MM.1S (cell line): ENCODE measurements at regions not wholly inside any gene's neighbourhood (a gene's known extent, or its start where the extent isn't known, plus 50 kb on each side); places are given as distances from the start of the nearest gene placed in this dataset.

Experiments used
- DNase-seq: peaks from one replicate; pipeline ENCODE4 v3.0.0-alpha.2; 2015
- H2AFZ ChIP-seq: fragments of 300-600 bp; sonication (generic); 2 replicates; pipeline ENCODE4 v1.6.0; 2016; ENCODE audit warnings: antibody characterized with exemption, low read length
- H3F3A ChIP-seq: fragments of 300-600 bp; sonication (generic); 2 replicates; pipeline ENCODE4 v1.6.1; 2016; ENCODE audit warnings: mild to moderate bottlenecking, antibody characterized with exemption, low read length, moderate library complexity, mixed read lengths; ENCODE audit not compliant: insufficient read depth
- H3K27ac ChIP-seq: fragments of 300-600 bp; sonication (generic); 2 replicates; pipeline ENCODE4 v1.5.1; 2016; ENCODE audit warnings: mild to moderate bottlenecking, low read length
- H3K27me3 ChIP-seq: fragments of 300-600 bp; sonication (generic); replicated peaks from 2 replicates; pipeline ENCODE4 v1.6.0; 2016; ENCODE audit warnings: low read length; ENCODE audit not compliant: insufficient read depth
- H3K36me3 ChIP-seq: fragments of 300-600 bp; sonication (generic); replicated peaks from 2 replicates; pipeline ENCODE4 v1.6.1; 2016; ENCODE audit warnings: mild to moderate bottlenecking, low read length, mixed read lengths; ENCODE audit not compliant: insufficient read depth
- H3K4me1 ChIP-seq: fragments of 300-600 bp; sonication (generic); 2 replicates; pipeline ENCODE4 v1.6.1; 2016; ENCODE audit warnings: low read length, mixed read lengths
- H3K4me2 ChIP-seq: fragments of 300-600 bp; sonication (generic); 2 replicates; pipeline ENCODE4 v1.6.0; 2016; ENCODE audit warnings: low read depth, low read length
- H3K4me3 ChIP-seq: fragments of 300-600 bp; sonication (generic); 2 replicates; pipeline ENCODE4 v1.5.1; 2016; ENCODE audit warnings: low read length, mixed read lengths
- H3K79me2 ChIP-seq: fragments of 300-600 bp; sonication (generic); 2 replicates; pipeline ENCODE4 v1.6.1; 2016; ENCODE audit warnings: mixed run types, low read length, mixed read lengths
- H3K9ac ChIP-seq: fragments of 300-600 bp; sonication (generic); 2 replicates; pipeline ENCODE4 v1.6.1; 2016; ENCODE audit warnings: low read length, mixed read lengths
- H3K9me2 ChIP-seq: fragments of 300-600 bp; sonication (generic); replicated peaks from 2 replicates; pipeline ENCODE4 v1.6.1; 2016; ENCODE audit warnings: mild to moderate bottlenecking, low read length, mixed read lengths; ENCODE audit not compliant: insufficient read depth
- H3K9me3 ChIP-seq: fragments of 300-600 bp; sonication (generic); replicated peaks from 2 replicates; pipeline ENCODE4 v1.6.1; 2016; ENCODE audit warnings: mild to moderate bottlenecking, low read length, mixed read lengths; ENCODE audit not compliant: insufficient read depth
- H4K20me1 ChIP-seq: fragments of 300-600 bp; sonication (generic); 2 replicates; pipeline ENCODE4 v1.6.1; 2016; ENCODE audit warnings: mild to moderate bottlenecking, low read length, moderate library complexity, mixed read lengths; ENCODE audit not compliant: insufficient read depth
- CTCF ChIP-seq: fragments of 300-600 bp; sonication (generic); IDR thresholded peaks from 2 replicates; pipeline ENCODE4 v1.5.1; 2016; ENCODE audit warnings: antibody characterized with exemption, low read length, mixed read lengths
- EZH2 ChIP-seq: fragments of 300-600 bp; sonication (generic); optimal IDR thresholded peaks from 2 replicates; pipeline ENCODE3; 2017; ENCODE audit warnings: low read depth, mild to moderate bottlenecking, antibody characterized with exemption, low read length, mixed read lengths
- EZH2phosphoT487 ChIP-seq: fragments of 300-600 bp; sonication (generic); IDR thresholded peaks from 2 replicates; pipeline ENCODE4 v1.6.1; 2018; ENCODE audit warnings: antibody characterized with exemption, low read length

GRCh38 chr14:97328743-97329142 lies 531.6 kb downstream of the VRK1 start:
- Histone ChIP-seq H3K4me1 (no peaks in the 10 kb centered on the region), H3K4me2 (no peak overlapping the region)

GRCh38 chr14:97329701-97330100 lies 532.5 kb downstream of the VRK1 start:
- no peaks in the 10 kb centered on the region for H3F3A ChIP-seq
- no peak for DNase-seq

More at GRCh38 chr14:97328743-97329142, 531.6 kb downstream of the VRK1 start:
- Histone ChIP-seq H3K27me3 (no peaks in the 10 kb centered on the region), H3F3A (no peaks in the 10 kb centered on the region), H3K9ac (no peak overlapping the region), H3K9me3 (no peaks in the 10 kb centered on the region), H3K4me3 (no peak overlapping the region), H3K79me2 (no peaks in the 10 kb centered on the region), H3K27ac (no peak overlapping the region), H3K9me2 (no peaks in the 10 kb centered on the region), H4K20me1 (no peaks in the 10 kb centered on the region), H3K36me3 (no peaks in the 10 kb centered on the region), H2AFZ (no peak overlapping the region)
- no peak for DNase-seq
- TF ChIP-seq EZH2phosphoT487 (no peak), CTCF (no peak), EZH2 (no peak)

GRCh38 chr14:97331058-97331457 lies 533.9 kb downstream of the VRK1 start:
- H3K27ac ChIP-seq, result no peak overlapping the region
- no peak for TF ChIP-seq CTCF
- TF ChIP-seq EZH2phosphoT487, result no peak
- TF ChIP-seq EZH2, result no peak
- H3K79me2 ChIP-seq, result no peaks in the 10 kb centered on the region
- H3K9ac ChIP-seq, result no peak overlapping the region
- H3K4me1 ChIP-seq, result no peaks in the 10 kb centered on the region
- DNase-seq, result no peak
- H3F3A ChIP-seq, result no peaks in the 10 kb centered on the region
- no peak overlapping the region for H3K4me2 ChIP-seq
- H3K36me3 ChIP-seq, result no peaks in the 10 kb centered on the region
- H3K9me3 ChIP-seq, result no peaks in the 10 kb centered on the region
- H2AFZ ChIP-seq, result no peak overlapping the region
- H3K4me3 ChIP-seq, result no peak overlapping the region
- no peaks in the 10 kb centered on the region for H3K27me3 ChIP-seq
- no peaks in the 10 kb centered on the region for H3K9me2 ChIP-seq
- no peaks in the 10 kb centered on the region for H4K20me1 ChIP-seq

More at GRCh38 chr14:97329701-97330100, 532.5 kb downstream of the VRK1 start:
- H3K4me2 ChIP-seq, result no peak overlapping the region
- H3K9me2 ChIP-seq, result no peaks in the 10 kb centered on the region
- H3K4me3 ChIP-seq, result no peak overlapping the region
- H4K20me1 ChIP-seq, result no peaks in the 10 kb centered on the region
- H3K79me2 ChIP-seq, result no peaks in the 10 kb centered on the region
- H3K36me3 ChIP-seq, result no peaks in the 10 kb centered on the region
- TF ChIP-seq EZH2phosphoT487 (no peak), CTCF (no peak), EZH2 (no peak)
- H3K9ac ChIP-seq, result no peak overlapping the region
- H3K9me3 ChIP-seq, result no peaks in the 10 kb centered on the region
- no peak overlapping the region for H2AFZ ChIP-seq
- no peaks in the 10 kb centered on the region for H3K27me3 ChIP-seq
- no peaks in the 10 kb centered on the region for H3K4me1 ChIP-seq
- no peak overlapping the region for H3K27ac ChIP-seq

GRCh38 chr14:97331526-97331925 lies 534.3 kb downstream of the VRK1 start:
- no peaks in the 10 kb centered on the region for H3K36me3 ChIP-seq
- H3K4me1 ChIP-seq, result no peaks in the 10 kb centered on the region
- H3K9me3 ChIP-seq, result no peaks in the 10 kb centered on the region
- no peak overlapping the region for H3K4me2 ChIP-seq
- no peaks in the 10 kb centered on the region for H3K27me3 ChIP-seq
- H3F3A ChIP-seq, result no peaks in the 10 kb centered on the region
- H2AFZ ChIP-seq, result no peak overlapping the region
- H4K20me1 ChIP-seq, result no peaks in the 10 kb centered on the region
- no peaks in the 10 kb centered on the region for H3K79me2 ChIP-seq
- H3K9ac ChIP-seq, result no peak overlapping the region
- H3K27ac ChIP-seq, result no peak overlapping the region
- no peak for TF ChIP-seq EZH2phosphoT487
- no peak for TF ChIP-seq CTCF
- TF ChIP-seq EZH2, result no peak
- no peaks in the 10 kb centered on the region for H3K9me2 ChIP-seq
- no peak for DNase-seq
- H3K4me3 ChIP-seq, result no peak overlapping the region
